ENCODE measurements at regions not wholly inside any gene's neighbourhood (a gene's known extent, or its start where the extent isn't known, plus 50 kb on each side); places are given as distances from the start of the nearest gene placed in this dataset.

DNA sequence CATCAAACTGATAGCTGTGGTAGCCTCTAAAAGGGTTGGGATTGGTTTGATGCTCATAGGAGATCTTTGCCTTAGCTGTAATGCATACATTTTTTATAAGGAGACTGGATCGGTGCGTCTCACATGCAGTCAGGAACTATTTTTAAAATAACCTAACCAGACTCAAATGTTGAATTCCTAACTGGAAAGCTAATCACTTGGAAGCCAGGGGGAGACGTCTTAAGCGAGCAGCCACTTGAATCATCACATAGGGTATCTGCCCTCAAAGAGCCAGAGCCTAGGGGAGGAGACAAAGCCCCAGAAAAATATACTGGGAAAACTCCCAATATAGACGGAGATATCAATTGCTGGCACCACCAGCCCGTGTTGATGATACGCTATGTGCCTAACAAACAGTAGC lies 61.7 kb upstream of the PUM1 start:
- no peak overlapping the region for H3K4me3 Mint-ChIP-seq (ENCODE audit: unreplicated experiment)
- no peak for DNase-seq (ENCODE audit: unreplicated experiment)
- no peaks in the 10 kb centered on the region for H3K36me3 Mint-ChIP-seq (ENCODE audit: insufficient read depth, unreplicated experiment)
- no peaks in the 10 kb centered on the region for H3K4me1 Mint-ChIP-seq (ENCODE audit: insufficient read depth, unreplicated experiment)
- no peak for TF ChIP-seq CTCF (IDR thresholded peaks at IDR 0.05; ENCODE audit: unreplicated experiment)
- H3K27ac Mint-ChIP-seq (ENCODE audit: low read depth, unreplicated experiment) = no peak overlapping the region
- CTCF ChIA-PET = interaction anchor here (0.7 kb wide), 1 partner anchor 929 kb away, joined by 3 read pairs; no protein-coding TSS in a partner anchor
- intact Hi-C loops (cut with micrococcal nuclease) = no loop called here
- POLR2A ChIA-PET = interaction anchor here (0.6 to 1.2 kb wide), 2 partner anchors 22 to 35 kb away, joined by 3 read pairs; no protein-coding TSS in a partner anchor
- no peaks in the 10 kb centered on the region for H3K9me3 Mint-ChIP-seq (ENCODE audit: unreplicated experiment)
- no peaks in the 10 kb centered on the region for H3K27me3 Mint-ChIP-seq (ENCODE audit: insufficient read depth, unreplicated experiment)
- BruUV-seq (replicated peaks) = no TSS peak

- CTCF ChIA-PET = no interaction called here
- H3K27ac Mint-ChIP-seq (ENCODE audit: low read depth, unreplicated experiment) = no peak overlapping the region
- POLR2A ChIA-PET = interaction anchor here (1.4 kb wide), 1 partner anchor 20 kb away, joined by 4 read pairs; no protein-coding TSS in a partner anchor
- DNase-seq (ENCODE audit: unreplicated experiment) = no peak
- no peaks in the 10 kb centered on the region for H3K36me3 Mint-ChIP-seq (ENCODE audit: insufficient read depth, unreplicated experiment)
- no peaks in the 10 kb centered on the region for H3K27me3 Mint-ChIP-seq (ENCODE audit: insufficient read depth, unreplicated experiment)
- H3K4me3 Mint-ChIP-seq (ENCODE audit: unreplicated experiment) = no peak overlapping the region
- H3K4me1 Mint-ChIP-seq (ENCODE audit: insufficient read depth, unreplicated experiment) = peaks cover 11% of the 10 kb centered on the region
- no peak for TF ChIP-seq CTCF (IDR thresholded peaks at IDR 0.05; ENCODE audit: unreplicated experiment)
- intact Hi-C loops (cut with micrococcal nuclease) = no loop called here
- no TSS peak for BruUV-seq (replicated peaks)
- no peaks in the 10 kb centered on the region for H3K9me3 Mint-ChIP-seq (ENCODE audit: unreplicated experiment)
Measured at GRCh38 chr1:31122741-31123140, 57.2 kb upstream of the PUM1 start.

DNA sequence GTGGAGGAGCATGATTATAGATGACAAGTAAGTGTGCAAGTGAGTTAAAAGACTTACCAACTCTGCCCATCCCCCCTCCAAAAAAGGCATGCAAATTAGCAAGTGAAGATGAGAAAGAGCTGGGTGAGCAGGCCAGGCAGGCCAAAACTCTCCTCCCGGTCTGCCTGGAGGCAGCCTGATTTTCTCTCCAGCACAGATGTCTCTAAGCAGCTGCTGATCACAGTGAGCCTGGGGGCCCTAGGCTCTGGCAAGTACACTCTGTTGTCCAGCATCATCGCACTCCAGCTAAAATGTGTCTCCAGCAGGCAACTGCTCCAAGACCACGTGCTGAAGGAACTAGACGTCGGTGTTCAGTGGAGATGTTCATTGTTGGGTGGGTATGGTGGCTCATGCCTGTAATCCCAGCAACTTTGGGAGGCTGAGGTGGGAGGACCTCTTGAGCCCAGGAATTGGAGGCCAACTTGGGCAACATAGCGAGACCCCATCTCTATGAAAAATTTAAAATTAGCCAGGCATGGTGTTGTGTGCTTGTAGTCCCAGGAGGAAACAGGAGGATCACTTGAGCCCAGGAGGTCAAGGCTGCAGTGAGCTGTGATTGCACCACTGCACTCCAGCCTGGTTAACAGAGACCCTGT lies 56.7 kb upstream of the PUM1 start:
- Mint-ChIP-seq H3K27me3 (ENCODE audit: insufficient read depth, unreplicated experiment) (no peaks in the 10 kb centered on the region), H3K4me3 (ENCODE audit: unreplicated experiment) (no peak overlapping the region), H3K4me1 (ENCODE audit: insufficient read depth, unreplicated experiment) (peaks cover 11% of the 10 kb centered on the region), H3K27ac (ENCODE audit: low read depth, unreplicated experiment) (no peak overlapping the region), H3K9me3 (ENCODE audit: unreplicated experiment) (no peaks in the 10 kb centered on the region), H3K36me3 (ENCODE audit: insufficient read depth, unreplicated experiment) (no peaks in the 10 kb centered on the region)
- ChIA-PET POLR2A (interaction anchor here (0.8 to 1.4 kb wide), 3 partner anchors 9 to 20 kb away, joined by 4 read pairs; no protein-coding TSS in a partner anchor), CTCF (no interaction called here)
- BruUV-seq (replicated peaks) = no TSS peak
- TF ChIP-seq CTCF (IDR thresholded peaks at IDR 0.05; ENCODE audit: unreplicated experiment) = no peak
- no peak for DNase-seq (ENCODE audit: unreplicated experiment)
- intact Hi-C loops (cut with micrococcal nuclease) = no loop called here

- Mint-ChIP-seq H3K27me3 (ENCODE audit: insufficient read depth, unreplicated experiment) (no peaks in the 10 kb centered on the region), H3K4me1 (ENCODE audit: insufficient read depth, unreplicated experiment) (peaks cover 11% of the 10 kb centered on the region), H3K27ac (ENCODE audit: low read depth, unreplicated experiment) (no peak overlapping the region), H3K9me3 (ENCODE audit: unreplicated experiment) (no peaks in the 10 kb centered on the region), H3K36me3 (ENCODE audit: insufficient read depth, unreplicated experiment) (no peaks in the 10 kb centered on the region), H3K4me3 (ENCODE audit: unreplicated experiment) (no peak overlapping the region)
- POLR2A ChIA-PET = interaction anchor here (0.7 to 2.3 kb wide), 5 partner anchors 9 to 56 kb away, joined by 3 to 10 read pairs (median 5); no protein-coding TSS in a partner anchor
- TF ChIP-seq CTCF (IDR thresholded peaks at IDR 0.05; ENCODE audit: unreplicated experiment) = no peak
- intact Hi-C loops (cut with micrococcal nuclease) = no loop called here
- BruUV-seq (replicated peaks) = no TSS peak
- CTCF ChIA-PET = interaction anchor here (0.6 to 1.2 kb wide), 3 partner anchors 59 to 324 kb away, joined by 3 read pairs; no protein-coding TSS in a partner anchor
- no peak for DNase-seq (ENCODE audit: unreplicated experiment)
Measured at GRCh38 chr1:31120783-31121180, 55.3 kb upstream of the PUM1 start.

All from MCF 10A (cell line).